Right atrium auricular region (tissue), 2 donors: ENCODE measurements at regions not wholly inside any gene's neighbourhood (a gene's known extent, or its start where the extent isn't known, plus 50 kb on each side); places are given as distances from the start of the nearest gene placed in this dataset.

Source experiments
- DNase-seq: peaks from one replicate; pipeline ENCODE4 v3.0.0-alpha.2; 2019; ENCODE audit warnings: low spot score
- H3K27ac ChIP-seq, 2 donors: fragments of 200-600 bp; sonication (generic); 1 replicate in 1 of 2; 2 replicates in 1 of 2; pipeline ENCODE4 v1.5.1; 2016 to 2019
- H3K27me3 ChIP-seq, 2 donors: fragments of 200-600 bp; sonication (generic); one replicate each; pipeline versions ENCODE4 v1.5.1 to v1.6.0; 2017 to 2019
- H3K36me3 ChIP-seq: fragments of 200-600 bp; sonication (generic); one replicate; pipeline ENCODE4 v1.5.1; 2016
- H3K4me1 ChIP-seq, 2 donors: fragments of 200-600 bp; sonication (generic); one replicate each; pipeline versions ENCODE4 v1.5.1 to v1.6.0; 2017 to 2019
- H3K4me3 ChIP-seq, 2 donors: fragments of 200-600 bp; sonication (generic); 1 replicate in 1 of 2; 2 replicates in 1 of 2; pipeline ENCODE4 v1.5.1; 2017 to 2019; ENCODE audit warnings: mild to moderate bottlenecking in 1 of 2, moderate library complexity in 1 of 2
- H3K9me3 ChIP-seq, 2 donors: fragments of 200-600 bp; sonication (generic); one replicate each; pipeline ENCODE4 v1.5.1; 2019
- TF ChIP-seq, protein P1 (sequence below), 2 donors: fragments of 200-600 bp; sonication (generic); IDR thresholded peaks; one replicate each; pipeline ENCODE4 v1.5.1; 2019; ENCODE audit warnings: antibody characterized with exemption in 2 of 2

DNA sequence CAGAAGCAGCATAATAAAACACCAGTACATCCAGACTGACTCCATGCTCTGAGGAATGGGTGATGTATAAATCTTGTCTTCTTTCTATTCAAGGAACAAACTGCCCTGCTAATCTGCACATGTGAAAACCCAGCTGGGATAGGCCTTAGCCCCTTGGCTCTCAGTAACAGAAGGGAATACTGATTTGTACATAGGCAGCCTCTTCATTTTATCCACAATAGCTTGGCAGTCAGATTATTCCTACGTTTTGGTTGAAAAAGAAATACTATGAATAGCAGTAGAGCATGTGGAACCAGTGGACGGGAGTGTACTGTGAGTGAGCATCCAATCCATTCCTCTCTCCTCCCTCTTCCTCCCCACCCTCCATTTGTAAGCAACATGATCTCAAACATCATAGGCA is 113.5 kb upstream of the ARHGAP5 start:
- TF ChIP-seq, protein P1, sequence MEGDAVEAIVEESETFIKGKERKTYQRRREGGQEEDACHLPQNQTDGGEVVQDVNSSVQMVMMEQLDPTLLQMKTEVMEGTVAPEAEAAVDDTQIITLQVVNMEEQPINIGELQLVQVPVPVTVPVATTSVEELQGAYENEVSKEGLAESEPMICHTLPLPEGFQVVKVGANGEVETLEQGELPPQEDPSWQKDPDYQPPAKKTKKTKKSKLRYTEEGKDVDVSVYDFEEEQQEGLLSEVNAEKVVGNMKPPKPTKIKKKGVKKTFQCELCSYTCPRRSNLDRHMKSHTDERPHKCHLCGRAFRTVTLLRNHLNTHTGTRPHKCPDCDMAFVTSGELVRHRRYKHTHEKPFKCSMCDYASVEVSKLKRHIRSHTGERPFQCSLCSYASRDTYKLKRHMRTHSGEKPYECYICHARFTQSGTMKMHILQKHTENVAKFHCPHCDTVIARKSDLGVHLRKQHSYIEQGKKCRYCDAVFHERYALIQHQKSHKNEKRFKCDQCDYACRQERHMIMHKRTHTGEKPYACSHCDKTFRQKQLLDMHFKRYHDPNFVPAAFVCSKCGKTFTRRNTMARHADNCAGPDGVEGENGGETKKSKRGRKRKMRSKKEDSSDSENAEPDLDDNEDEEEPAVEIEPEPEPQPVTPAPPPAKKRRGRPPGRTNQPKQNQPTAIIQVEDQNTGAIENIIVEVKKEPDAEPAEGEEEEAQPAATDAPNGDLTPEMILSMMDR (IDR thresholded peaks at IDR 0.05), result no peak
- Histone ChIP-seq H3K9me3 (no peaks in the 10 kb centered on the region), H3K4me1 (peaks cover 0 to 37% of the 10 kb centered on the region in 2 donors), H3K4me3 (no peak overlapping the region), H3K36me3 (no peaks in the 10 kb centered on the region), H3K27ac (no peak overlapping the region), H3K27me3 (no peaks in the 10 kb centered on the region)
- no peak for DNase-seq

DNA sequence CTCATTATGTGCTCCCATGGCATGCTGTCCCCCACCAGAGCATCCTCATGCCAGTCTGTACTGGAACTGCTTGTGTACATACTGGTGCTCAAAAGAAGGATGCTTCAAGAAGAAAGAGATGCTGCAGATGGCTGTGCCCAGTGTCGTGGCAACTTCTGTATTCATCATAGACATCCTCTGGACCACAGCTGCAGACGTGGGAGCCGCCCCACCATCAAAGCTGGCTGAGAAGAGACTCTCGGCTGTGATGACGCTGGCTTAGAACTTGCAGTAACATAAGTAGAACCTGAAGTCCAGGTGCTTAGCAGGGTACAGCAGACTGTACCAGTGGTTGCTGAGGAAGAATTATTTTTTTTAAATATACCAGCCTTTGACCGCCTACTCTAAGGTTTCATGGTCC is 112.6 kb upstream of the ARHGAP5 start:
- Histone ChIP-seq H3K4me3 (no peak overlapping the region), H3K36me3 (no peaks in the 10 kb centered on the region), H3K27ac (no peak overlapping the region), H3K27me3 (no peaks in the 10 kb centered on the region), H3K4me1 (peaks cover 0 to 44% of the 10 kb centered on the region in 2 donors), H3K9me3 (no peaks in the 10 kb centered on the region)
- no peak for DNase-seq
- TF ChIP-seq, protein P1 (IDR thresholded peaks at IDR 0.05), result no peak

DNA sequence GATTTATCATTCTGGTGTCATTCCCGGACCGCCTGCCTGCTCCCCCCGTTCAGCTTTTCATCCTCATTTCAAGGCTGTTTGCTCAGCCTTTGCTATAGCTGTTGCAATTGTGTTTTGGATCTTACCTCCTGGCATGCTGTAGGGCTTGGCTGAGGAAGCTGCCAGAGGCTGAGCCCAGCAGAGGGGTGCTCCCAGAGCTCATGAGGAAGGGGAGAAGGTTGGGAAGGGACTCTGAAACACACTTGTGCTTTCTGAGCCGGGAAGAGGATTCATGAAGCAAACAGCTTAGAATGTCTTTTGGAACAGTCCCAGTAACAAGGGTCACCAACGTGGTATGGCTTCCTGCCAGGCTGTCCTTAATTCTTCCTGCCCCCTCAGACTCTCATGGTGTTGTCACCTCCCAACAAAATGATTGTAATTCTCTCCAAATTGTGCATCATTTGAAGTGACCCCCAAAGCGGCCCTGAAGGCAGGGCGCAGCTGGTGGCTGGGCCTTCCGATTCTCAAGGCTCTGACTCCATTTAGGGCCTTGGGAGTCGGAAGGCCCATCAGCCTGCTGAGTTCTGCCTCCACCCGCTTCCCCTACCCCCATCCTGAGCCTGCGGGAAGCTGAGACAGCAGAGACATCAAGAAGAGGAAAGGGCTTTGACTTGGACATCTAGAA is 111.9 kb upstream of the ARHGAP5 start:
- TF ChIP-seq, protein P1 (IDR thresholded peaks at IDR 0.05), result no peak
- no peak for DNase-seq
- Histone ChIP-seq H3K4me1 (peaks cover 0 to 44% of the 10 kb centered on the region in 2 donors), H3K27me3 (no peaks in the 10 kb centered on the region), H3K27ac (no peak overlapping the region), H3K4me3 (no peak overlapping the region), H3K9me3 (peaks cover 0 to under 1% of the 10 kb centered on the region in 2 donors), H3K36me3 (no peaks in the 10 kb centered on the region)

DNA sequence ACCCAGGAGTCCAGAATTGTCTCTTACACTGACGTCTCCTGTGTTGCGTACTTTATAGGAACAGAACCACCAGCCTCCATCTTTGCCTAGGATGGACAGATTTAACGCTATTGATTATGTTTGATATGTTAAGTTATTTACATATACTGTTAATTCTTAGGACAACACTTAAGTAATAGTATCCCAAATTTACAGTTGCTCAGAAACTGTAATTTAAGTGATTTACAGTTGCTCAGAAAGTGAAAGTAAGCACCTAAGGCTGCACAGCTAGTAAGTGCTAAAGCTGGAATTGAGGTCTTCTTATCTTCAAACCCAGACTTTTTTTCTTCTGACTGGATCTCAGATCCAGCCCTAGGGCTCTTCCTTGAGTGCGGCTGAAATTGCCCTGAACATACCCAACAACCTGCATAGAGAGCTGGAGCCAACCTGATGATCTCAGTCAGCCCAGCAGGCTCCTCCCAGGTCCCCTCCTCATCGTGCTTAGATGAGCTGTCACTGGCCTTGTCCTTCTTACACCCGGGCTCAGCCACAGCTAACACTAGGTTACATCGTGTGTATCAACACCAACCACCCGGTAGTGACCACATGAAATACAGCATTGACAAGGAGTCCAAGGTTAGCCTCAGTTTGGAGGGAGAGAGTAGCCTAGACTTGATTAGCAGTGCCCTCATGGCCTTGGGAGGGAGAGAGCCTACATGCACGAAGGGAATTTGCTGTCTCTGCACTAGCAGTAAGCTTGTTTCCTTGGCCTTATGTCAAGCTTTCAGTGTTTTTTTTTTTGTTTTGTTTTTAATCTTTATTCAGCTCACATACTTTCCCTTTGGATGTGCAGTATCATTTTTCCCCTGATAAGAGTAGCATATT is 111.1 kb upstream of the ARHGAP5 start:
- Histone ChIP-seq H3K27me3 (no peaks in the 10 kb centered on the region), H3K36me3 (no peaks in the 10 kb centered on the region), H3K9me3 (peaks cover 0 to 8% of the 10 kb centered on the region in 2 donors), H3K27ac (peak overlapping the region in 1 of 2 donors; percentile 11), H3K4me3 (no peak overlapping the region), H3K4me1 (peaks cover 0 to 44% of the 10 kb centered on the region in 2 donors)
- DNase-seq, result no peak
- TF ChIP-seq, protein P1 (IDR thresholded peaks at IDR 0.05), result no peak

DNA sequence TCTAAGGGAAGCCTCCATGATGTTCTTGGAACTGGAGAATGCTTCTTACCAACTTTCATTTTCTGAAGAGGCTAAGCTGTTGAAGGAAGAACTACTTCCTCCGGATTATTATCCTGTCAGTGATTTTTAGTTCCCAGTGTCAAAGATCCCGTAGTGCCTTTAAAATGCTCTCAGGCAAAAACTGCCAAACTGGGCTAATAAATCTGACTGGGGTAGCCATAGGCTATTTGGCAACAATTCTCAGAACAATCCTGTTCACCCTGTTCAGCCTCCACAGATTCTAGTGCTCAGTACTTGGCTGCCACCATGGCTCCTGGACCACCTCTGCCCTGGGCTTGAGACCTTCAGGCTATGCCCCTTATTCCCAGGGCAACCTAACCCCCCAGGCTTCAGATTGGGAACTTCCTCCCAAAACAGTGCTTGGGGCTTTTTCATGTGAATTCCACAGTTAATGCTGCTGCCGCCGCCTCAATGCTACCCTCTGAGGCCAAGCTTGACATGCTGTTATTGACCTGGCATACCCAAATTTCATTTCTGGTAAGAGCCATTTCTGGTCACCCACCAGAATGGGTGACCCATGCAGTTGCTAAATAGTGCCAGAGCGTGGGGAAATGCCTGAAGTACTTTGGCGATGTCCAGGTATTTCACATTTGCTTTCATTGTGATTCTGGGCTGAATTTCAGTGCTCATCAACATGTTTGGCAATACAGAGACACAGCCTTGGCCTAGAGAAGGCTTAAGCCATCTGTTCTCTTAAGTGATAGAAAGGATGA is 110.0 kb upstream of the ARHGAP5 start:
- H3K4me3 ChIP-seq, result no peak overlapping the region
- no peaks in the 10 kb centered on the region for H3K36me3 ChIP-seq
- peaks cover 0 to 44% of the 10 kb centered on the region in 2 donors for H3K4me1 ChIP-seq
- no peaks in the 10 kb centered on the region for H3K27me3 ChIP-seq
- no peak for DNase-seq
- TF ChIP-seq, protein P1 (IDR thresholded peaks at IDR 0.05), result no peak
- peaks cover 0 to 10% of the 10 kb centered on the region in 2 donors for H3K9me3 ChIP-seq
- H3K27ac ChIP-seq, result peak overlapping the region in 1 of 2 donors; percentile 47
